ENCODE measurements at regions not wholly inside any gene's neighbourhood (a gene's known extent, or its start where the extent isn't known, plus 50 kb on each side); places are given as distances from the start of the nearest gene placed in this dataset.

DNA sequence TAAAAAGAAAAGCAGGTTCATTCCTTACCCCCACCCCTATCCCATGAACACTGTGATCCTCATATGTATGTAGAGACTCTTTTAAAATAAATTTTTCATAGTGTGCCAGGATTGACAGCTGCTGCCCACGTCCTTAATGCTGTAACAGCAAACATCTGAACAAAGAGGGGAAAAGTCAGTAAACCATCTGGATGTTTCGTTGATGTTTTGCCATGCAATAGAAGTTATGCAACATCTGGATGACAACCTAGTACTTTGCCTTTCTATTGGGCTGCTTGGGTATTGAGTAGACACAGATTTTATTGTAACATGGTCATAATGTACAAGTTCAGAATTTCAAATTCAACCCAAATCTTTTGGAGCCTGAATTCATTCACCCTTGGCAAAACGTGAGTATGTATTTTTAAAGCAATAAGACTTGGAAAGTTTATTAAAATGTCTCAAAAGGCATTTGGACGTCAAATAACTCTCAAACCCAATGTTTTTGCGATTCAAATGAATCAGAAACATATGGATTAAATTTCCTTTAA lies 500.3 kb downstream of the DHX35 start:
- TF ChIP-seq, protein P1, sequence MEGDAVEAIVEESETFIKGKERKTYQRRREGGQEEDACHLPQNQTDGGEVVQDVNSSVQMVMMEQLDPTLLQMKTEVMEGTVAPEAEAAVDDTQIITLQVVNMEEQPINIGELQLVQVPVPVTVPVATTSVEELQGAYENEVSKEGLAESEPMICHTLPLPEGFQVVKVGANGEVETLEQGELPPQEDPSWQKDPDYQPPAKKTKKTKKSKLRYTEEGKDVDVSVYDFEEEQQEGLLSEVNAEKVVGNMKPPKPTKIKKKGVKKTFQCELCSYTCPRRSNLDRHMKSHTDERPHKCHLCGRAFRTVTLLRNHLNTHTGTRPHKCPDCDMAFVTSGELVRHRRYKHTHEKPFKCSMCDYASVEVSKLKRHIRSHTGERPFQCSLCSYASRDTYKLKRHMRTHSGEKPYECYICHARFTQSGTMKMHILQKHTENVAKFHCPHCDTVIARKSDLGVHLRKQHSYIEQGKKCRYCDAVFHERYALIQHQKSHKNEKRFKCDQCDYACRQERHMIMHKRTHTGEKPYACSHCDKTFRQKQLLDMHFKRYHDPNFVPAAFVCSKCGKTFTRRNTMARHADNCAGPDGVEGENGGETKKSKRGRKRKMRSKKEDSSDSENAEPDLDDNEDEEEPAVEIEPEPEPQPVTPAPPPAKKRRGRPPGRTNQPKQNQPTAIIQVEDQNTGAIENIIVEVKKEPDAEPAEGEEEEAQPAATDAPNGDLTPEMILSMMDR (IDR thresholded peaks at IDR 0.05), result no peak
- no peak for TF ChIP-seq EP300 (IDR thresholded peaks at IDR 0.05)

All from tibial nerve (tissue), 4 donors.